ENCODE measurements at regions not wholly inside any gene's neighbourhood (a gene's known extent, or its start where the extent isn't known, plus 50 kb on each side); places are given as distances from the start of the nearest gene placed in this dataset.

GRCh38 chr11:32334822-32335221 lies 100.5 kb downstream of the WT1 start (continued):
- no peak for TF ChIP-seq ZNF609 (CRISPR knock-in tag; IDR thresholded peaks at IDR 0.05; ENCODE audit: borderline replicate concordance)

Data from K562 (cell line).